Liver (tissue), 3 donors: ENCODE measurements at regions not wholly inside any gene's neighbourhood (a gene's known extent, or its start where the extent isn't known, plus 50 kb on each side); places are given as distances from the start of the nearest gene placed in this dataset.

Source experiments
- RAD21 ChIP-seq, 2 donors: IDR thresholded peaks; 2 replicates each; pipeline ENCODE4 v1.6.1; 2016; ENCODE audit warnings: antibody characterized with exemption in 2 of 2, mild to moderate bottlenecking in 2 of 2
- TF ChIP-seq, protein P1 (sequence below): fragments of 150-350 bp; IDR thresholded peaks from 2 replicates; pipeline ENCODE4 v1.5.1; 2017; ENCODE audit warnings: improper control_type of control experiment, low read depth, low read length; ENCODE audit not compliant: missing input control
- donor health status: healthy.
- donor health status: healthy.

DNA sequence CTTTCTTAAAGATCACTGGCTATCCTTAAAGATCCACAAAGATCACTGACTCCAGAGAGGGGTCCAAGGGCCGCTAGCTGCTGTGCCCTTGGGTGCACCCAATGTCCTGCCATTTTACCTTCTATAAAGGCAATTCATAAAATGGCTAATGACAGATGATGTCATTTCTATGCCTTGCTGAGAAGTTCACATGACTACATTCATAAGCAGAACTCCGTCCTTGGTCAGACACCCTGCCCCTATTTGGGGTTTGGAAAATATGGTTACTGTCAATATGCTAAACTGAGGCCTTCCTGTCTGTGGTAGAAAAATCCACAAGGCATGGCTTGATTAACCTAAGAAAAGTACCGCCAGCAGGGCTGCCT, 60.9 kb upstream of the BMAL1 start:
- TF ChIP-seq, protein P1, sequence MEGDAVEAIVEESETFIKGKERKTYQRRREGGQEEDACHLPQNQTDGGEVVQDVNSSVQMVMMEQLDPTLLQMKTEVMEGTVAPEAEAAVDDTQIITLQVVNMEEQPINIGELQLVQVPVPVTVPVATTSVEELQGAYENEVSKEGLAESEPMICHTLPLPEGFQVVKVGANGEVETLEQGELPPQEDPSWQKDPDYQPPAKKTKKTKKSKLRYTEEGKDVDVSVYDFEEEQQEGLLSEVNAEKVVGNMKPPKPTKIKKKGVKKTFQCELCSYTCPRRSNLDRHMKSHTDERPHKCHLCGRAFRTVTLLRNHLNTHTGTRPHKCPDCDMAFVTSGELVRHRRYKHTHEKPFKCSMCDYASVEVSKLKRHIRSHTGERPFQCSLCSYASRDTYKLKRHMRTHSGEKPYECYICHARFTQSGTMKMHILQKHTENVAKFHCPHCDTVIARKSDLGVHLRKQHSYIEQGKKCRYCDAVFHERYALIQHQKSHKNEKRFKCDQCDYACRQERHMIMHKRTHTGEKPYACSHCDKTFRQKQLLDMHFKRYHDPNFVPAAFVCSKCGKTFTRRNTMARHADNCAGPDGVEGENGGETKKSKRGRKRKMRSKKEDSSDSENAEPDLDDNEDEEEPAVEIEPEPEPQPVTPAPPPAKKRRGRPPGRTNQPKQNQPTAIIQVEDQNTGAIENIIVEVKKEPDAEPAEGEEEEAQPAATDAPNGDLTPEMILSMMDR = no peak
- no peak for TF ChIP-seq RAD21 (IDR thresholded peaks at IDR 0.05)
